ENCODE measurements at regions not wholly inside any gene's neighbourhood (a gene's known extent, or its start where the extent isn't known, plus 50 kb on each side); places are given as distances from the start of the nearest gene placed in this dataset.

- TF ChIP-seq CTCF (conservative IDR thresholded peaks at IDR 0.05; ENCODE audit: low read depth, low read length), result no peak
- Histone ChIP-seq H3K36me3 (ENCODE audit: insufficient read depth) (no peaks in the 10 kb centered on the region), H3K4me1 (ENCODE audit: low read depth, poor library complexity, severe bottlenecking) (no peaks in the 10 kb centered on the region), H2AFZ (ENCODE audit: low read depth) (no peak overlapping the region), H3K4me3 (IDR thresholded peaks at IDR 0.05; ENCODE audit: insufficient read depth, low read depth, low read length) (no peak overlapping the region), H3K9ac (no peak overlapping the region), H3K27me3 (ENCODE audit: insufficient read depth, low read depth) (no peaks in the 10 kb centered on the region), H3K4me2 (no peak overlapping the region), H3K27ac (no peak overlapping the region), H3K79me2 (ENCODE audit: insufficient read depth, low read depth) (no peaks in the 10 kb centered on the region), H4K20me1 (ENCODE audit: insufficient read depth) (no peaks in the 10 kb centered on the region)
Observed at GRCh38 chr13:106696719-106697118, 128.8 kb upstream of the ARGLU1 start.

GRCh38 chr13:106696140-106696539 is 128.2 kb upstream of the ARGLU1 start:
- TF ChIP-seq CTCF (conservative IDR thresholded peaks at IDR 0.05; ENCODE audit: low read depth, low read length), result no peak
- H3K79me2 ChIP-seq (ENCODE audit: insufficient read depth, low read depth), result no peaks in the 10 kb centered on the region
- no peaks in the 10 kb centered on the region for H3K4me1 ChIP-seq (ENCODE audit: low read depth, poor library complexity, severe bottlenecking)
- H3K27me3 ChIP-seq (ENCODE audit: insufficient read depth, low read depth), result no peaks in the 10 kb centered on the region
- H3K4me2 ChIP-seq, result no peak overlapping the region
- H3K36me3 ChIP-seq (ENCODE audit: insufficient read depth), result no peaks in the 10 kb centered on the region
- no peaks in the 10 kb centered on the region for H4K20me1 ChIP-seq (ENCODE audit: insufficient read depth)
- no peak overlapping the region for H3K4me3 ChIP-seq (IDR thresholded peaks at IDR 0.05; ENCODE audit: insufficient read depth, low read depth, low read length)
- no peak overlapping the region for H3K27ac ChIP-seq
- no peak overlapping the region for H3K9ac ChIP-seq
- no peak overlapping the region for H2AFZ ChIP-seq (ENCODE audit: low read depth)

GRCh38 chr13:106695139-106695538 is 127.2 kb upstream of the ARGLU1 start:
- no peak overlapping the region for H3K9ac ChIP-seq
- no peak overlapping the region for H3K27ac ChIP-seq
- H3K36me3 ChIP-seq (ENCODE audit: insufficient read depth), result no peaks in the 10 kb centered on the region
- H3K4me3 ChIP-seq (IDR thresholded peaks at IDR 0.05; ENCODE audit: insufficient read depth, low read depth, low read length), result no peak overlapping the region
- H2AFZ ChIP-seq (ENCODE audit: low read depth), result no peak overlapping the region
- H3K79me2 ChIP-seq (ENCODE audit: insufficient read depth, low read depth), result no peaks in the 10 kb centered on the region
- no peak for TF ChIP-seq CTCF (conservative IDR thresholded peaks at IDR 0.05; ENCODE audit: low read depth, low read length)
- no peak overlapping the region for H3K4me2 ChIP-seq
- no peaks in the 10 kb centered on the region for H3K27me3 ChIP-seq (ENCODE audit: insufficient read depth, low read depth)
- H3K4me1 ChIP-seq (ENCODE audit: low read depth, poor library complexity, severe bottlenecking), result no peaks in the 10 kb centered on the region
- H4K20me1 ChIP-seq (ENCODE audit: insufficient read depth), result no peaks in the 10 kb centered on the region

- H3K27me3 ChIP-seq (ENCODE audit: insufficient read depth, low read depth), result no peaks in the 10 kb centered on the region
- no peak overlapping the region for H3K9ac ChIP-seq
- H3K4me3 ChIP-seq (IDR thresholded peaks at IDR 0.05; ENCODE audit: insufficient read depth, low read depth, low read length), result no peak overlapping the region
- H3K79me2 ChIP-seq (ENCODE audit: insufficient read depth, low read depth), result no peaks in the 10 kb centered on the region
- no peak for TF ChIP-seq CTCF (conservative IDR thresholded peaks at IDR 0.05; ENCODE audit: low read depth, low read length)
- H3K36me3 ChIP-seq (ENCODE audit: insufficient read depth), result no peaks in the 10 kb centered on the region
- no peak overlapping the region for H3K27ac ChIP-seq
- no peaks in the 10 kb centered on the region for H3K4me1 ChIP-seq (ENCODE audit: low read depth, poor library complexity, severe bottlenecking)
- H3K4me2 ChIP-seq, result no peak overlapping the region
- H2AFZ ChIP-seq (ENCODE audit: low read depth), result no peak overlapping the region
- no peaks in the 10 kb centered on the region for H4K20me1 ChIP-seq (ENCODE audit: insufficient read depth)
Observed at GRCh38 chr13:106691861-106692260, 123.9 kb upstream of the ARGLU1 start.

GRCh38 chr13:106691341-106691740 is 123.4 kb upstream of the ARGLU1 start:
- H3K4me1 ChIP-seq (ENCODE audit: low read depth, poor library complexity, severe bottlenecking), result no peaks in the 10 kb centered on the region
- no peaks in the 10 kb centered on the region for H3K79me2 ChIP-seq (ENCODE audit: insufficient read depth, low read depth)
- no peak overlapping the region for H3K4me3 ChIP-seq (IDR thresholded peaks at IDR 0.05; ENCODE audit: insufficient read depth, low read depth, low read length)
- no peaks in the 10 kb centered on the region for H3K36me3 ChIP-seq (ENCODE audit: insufficient read depth)
- no peak overlapping the region for H3K9ac ChIP-seq
- H3K27me3 ChIP-seq (ENCODE audit: insufficient read depth, low read depth), result no peaks in the 10 kb centered on the region
- H3K4me2 ChIP-seq, result no peak overlapping the region
- no peak overlapping the region for H2AFZ ChIP-seq (ENCODE audit: low read depth)
- no peak overlapping the region for H3K27ac ChIP-seq
- TF ChIP-seq CTCF (conservative IDR thresholded peaks at IDR 0.05; ENCODE audit: low read depth, low read length), result no peak
- H4K20me1 ChIP-seq (ENCODE audit: insufficient read depth), result no peaks in the 10 kb centered on the region

All from KMS-11 (cell line).